K562 (cell line): ENCODE measurements at regions not wholly inside any gene's neighbourhood (a gene's known extent, or its start where the extent isn't known, plus 50 kb on each side); places are given as distances from the start of the nearest gene placed in this dataset.

Source experiments
- ATAC-seq: fragments of 200-7000 bp; cut with Tn5 transposase; 3 replicates; pipeline ENCODE4 v1.9.1; 2020; ENCODE audit warnings: moderate library complexity
- BruUV-seq: library from RNA; stranded (reverse); fragments of 400-500 nt; replicated peaks from 2 replicates; lab custom pipeline; 2021; lab: Mats Ljungman, UMichigan
- CTCF ChIA-PET: fragments of 300-600 bp; formaldehyde crosslinking; extraction: SDS; loops from one replicate; lab custom pipeline; 2021; ENCODE audit warnings: low intra/inter-chr PET ratio; lab: Yijun Ruan, JAX
- POLR2A ChIA-PET: fragments of 300-600, 350-650 bp; sonication (Branson Sonifier 250); formaldehyde crosslinking; extraction: SDS; loops from one replicate; lab custom pipeline; 2021; ENCODE audit warnings: antibody characterized with exemption, inconsistent platforms; lab: Yijun Ruan, JAX
- DNase-seq, 4 experiments: peaks; one replicate each; pipeline versions ENCODE4 v3.0.0 to v3.0.0-alpha.2; 2011 to 2018; ENCODE audit warnings: low spot score in 3 of 4, mixed read lengths in 3 of 4; ENCODE audit errors: extremely low read depth in 1 of 4
- FAIRE-seq: peaks from 2 replicates; lab custom pipeline; 2011; peaks lifted over from hg19 to GRCh38; lab: Jason Lieb, UNC
- H2AFZ ChIP-seq: 2 replicates; pipeline ENCODE4 v1.6.0; 2011; ENCODE audit warnings: low read depth, low read length, control low read depth, inconsistent platforms
- H3K27ac ChIP-seq: fragments of 200-600 bp; 3 replicates; pipeline ENCODE4 v1.8.0; 2011; ENCODE audit warnings: low read depth, mild to moderate bottlenecking, control low read depth, inconsistent platforms, low read length, moderate library complexity, mixed read lengths; ENCODE audit errors: extremely low read depth
- H3K27me3 ChIP-seq, 2 experiments: fragments of 300-600 bp in 1 of 2; 2 replicates in 1 of 2; 3 replicates in 1 of 2; pipeline versions ENCODE4 v1.6.0 to v1.8.0; 2011; ENCODE audit warnings: inconsistent platforms in 2 of 2, low read length in 2 of 2, mild to moderate bottlenecking in 1 of 2, mixed read lengths in 1 of 2, moderate library complexity in 1 of 2; ENCODE audit not compliant: control insufficient read depth in 2 of 2, insufficient read depth in 2 of 2
- H3K36me3 ChIP-seq: fragments of 300-600 bp; 3 replicates; pipeline ENCODE4 v1.8.0; 2011; ENCODE audit warnings: mild to moderate bottlenecking, low read length, inconsistent platforms; ENCODE audit not compliant: control insufficient read depth, insufficient read depth
- H3K4me1 ChIP-seq, 2 experiments: fragments of 200-600 bp in 1 of 2; replicated peaks in 1 of 2; 2 replicates in 1 of 2; 3 replicates in 1 of 2; pipeline versions ENCODE4 v1.5.1 to v1.8.0; 2011; ENCODE audit warnings: inconsistent platforms in 2 of 2, low read length in 2 of 2, mild to moderate bottlenecking in 1 of 2, mixed read lengths in 1 of 2, moderate library complexity in 1 of 2; ENCODE audit not compliant: control insufficient read depth in 2 of 2, insufficient read depth in 2 of 2
- H3K4me2 ChIP-seq: 2 replicates; pipeline ENCODE4 v1.6.1; 2011; ENCODE audit warnings: low read length, control low read depth, inconsistent platforms, mixed read lengths; ENCODE audit not compliant: insufficient read depth
- H3K4me3 ChIP-seq: fragments of 200-600 bp; sonication (generic), shearing (Covaris generic); 2 replicates; pipeline ENCODE4 v1.5.1; 2016; ENCODE audit warnings: control low read depth, inconsistent platforms
- H3K79me2 ChIP-seq: fragments of 200-600 bp; 3 replicates; pipeline ENCODE4 v1.8.0; 2011; ENCODE audit warnings: low read length, inconsistent platforms; ENCODE audit not compliant: control insufficient read depth, insufficient read depth
- H3K9ac ChIP-seq, 2 experiments: 2 replicates each; pipeline versions ENCODE4 v1.6.0 to v1.6.1; 2011; ENCODE audit warnings: low read depth in 2 of 2, low read length in 2 of 2, control low read depth in 1 of 2, inconsistent platforms in 1 of 2, mild to moderate bottlenecking in 1 of 2, mixed read lengths in 1 of 2; ENCODE audit not compliant: insufficient read depth in 1 of 2
- H3K9me1 ChIP-seq: one replicate; pipeline ENCODE4 v1.6.0; 2011; ENCODE audit warnings: inconsistent platforms, mild to moderate bottlenecking, low read length, moderate library complexity; ENCODE audit not compliant: control insufficient read depth, insufficient read depth
- H3K9me3 ChIP-seq: replicated peaks from 2 replicates; pipeline ENCODE4 v1.5.1; 2011; ENCODE audit warnings: low read depth, low read length, inconsistent platforms; ENCODE audit not compliant: control insufficient read depth, insufficient read depth
- H4K20me1 ChIP-seq: replicated peaks from 2 replicates; pipeline ENCODE4 v1.6.1; 2011; ENCODE audit warnings: low read length, inconsistent platforms, mixed read lengths; ENCODE audit not compliant: control insufficient read depth, insufficient read depth
- ARID1B ChIP-seq: fragments of 450-650 bp; IDR thresholded peaks from 2 replicates; pipeline ENCODE4 v1.6.1; 2016; ENCODE audit warnings: antibody characterized with exemption, mild to moderate bottlenecking, inconsistent platforms
- CBFA2T2 ChIP-seq: fragments of 450-650 bp; conservative IDR thresholded peaks from 2 replicates; pipeline ENCODE4 v1.6.1; 2017; ENCODE audit warnings: mild to moderate bottlenecking
- CBFA2T3 ChIP-seq: fragments of 450-650 bp; IDR thresholded peaks from 2 replicates; pipeline ENCODE4 v1.6.1; 2017
- CC2D1A ChIP-seq: fragments of 450-650 bp; IDR thresholded peaks from 2 replicates; pipeline ENCODE4 v1.6.1; 2017; ENCODE audit warnings: mild to moderate bottlenecking
- KLF16 ChIP-seq: IDR thresholded peaks from 2 replicates; pipeline ENCODE4 v1.6.1; 2016; ENCODE audit warnings: antibody characterized with exemption
- NFIC ChIP-seq: fragments of 450-650 bp; IDR thresholded peaks from 2 replicates; pipeline ENCODE4 v1.6.1; 2017; ENCODE audit warnings: mild to moderate bottlenecking, inconsistent platforms
- POLR2AphosphoS5 ChIP-seq: IDR thresholded peaks from 2 replicates; pipeline ENCODE4 v1.6.1; 2011; ENCODE audit warnings: mild to moderate bottlenecking, low read depth, low read length, moderate library complexity; ENCODE audit not compliant: control insufficient read depth, insufficient read depth
- RBM22 ChIP-seq: fragments of 200-400 bp; formaldehyde crosslinking; IDR thresholded peaks from 2 replicates; pipeline ENCODE4 v1.6.1; 2018; ENCODE audit warnings: low read length, low read depth; ENCODE audit not compliant: poor library complexity, severe bottlenecking
- SMAD4 ChIP-seq: fragments of 250-450 bp; sonication (Bioruptor Pico); conservative IDR thresholded peaks from 2 replicates; pipeline ENCODE4 v1.8.0; 2021; ENCODE audit warnings: inconsistent platforms, mild to moderate bottlenecking, moderate library complexity
- SOX6 ChIP-seq: fragments of 450-650 bp; IDR thresholded peaks from 2 replicates; pipeline ENCODE4 v1.6.1; 2014; ENCODE audit warnings: mild to moderate bottlenecking
- TCF3 ChIP-seq: sonication (generic); formaldehyde crosslinking; IDR thresholded peaks from 2 replicates; pipeline ENCODE4 v1.4.0; 2020; ENCODE audit warnings: mild to moderate bottlenecking, missing genetic modification reagents
- TEAD4 ChIP-seq, 2 experiments: sonication (generic) in 1 of 2; formaldehyde crosslinking in 1 of 2; IDR thresholded peaks; 2 replicates each; pipeline versions ENCODE4 v1.6.1 to v1.8.0; 2012 to 2022; ENCODE audit warnings: borderline replicate concordance in 1 of 2, inconsistent platforms in 1 of 2, low read length in 1 of 2, mild to moderate bottlenecking in 1 of 2, missing genetic modification reagents in 1 of 2
- ZNF311 ChIP-seq: fragments of 250-450 bp; sonication (Bioruptor Pico); IDR thresholded peaks from 2 replicates; pipeline ENCODE4 v1.4.0; 2020; ENCODE audit warnings: mild to moderate bottlenecking, moderate library complexity
- WGBS: fragments of 100-300 bp; shearing (Covaris generic); methylation state at CpG from one replicate; pipeline ENCODE4 v1.1.6; 2016; ENCODE audit warnings: low coverage, mixed read lengths; ENCODE audit not compliant: insufficient coverage; ENCODE audit errors: missing lambda C conversion rate; 5-methylcytosine and 5-hydroxymethylcytosine counted together
- in situ Hi-C: fragments of 300-500 bp; cut with MboI; formaldehyde crosslinking; loops from 4 replicates; pipeline ENCODE4 v1.15.0; 2018; ENCODE audit warnings: inconsistent platforms, mixed read lengths
- intact Hi-C: fragments of 100-400 bp; cut with micrococcal nuclease; formaldehyde crosslinking; loops from 2 replicates; pipeline ENCODE4 v1.14.2; 2022
- TF ChIP-seq, protein P1 (sequence below): fragments of 250-450 bp; sonication (Bioruptor Pico); IDR thresholded peaks from 2 replicates; pipeline ENCODE4 v1.4.0; 2020; ENCODE audit warnings: mild to moderate bottlenecking
- TF ChIP-seq, protein P2 (sequence below): fragments of 200-800 bp; sonication (Bioruptor generic); IDR thresholded peaks from 2 replicates; pipeline ENCODE4 v1.6.1; 2017; ENCODE audit warnings: missing genetic modification characterization, missing compliant biosample characterization

- DNase-seq = no peak
- Histone ChIP-seq H3K9ac (no peak overlapping the region), H4K20me1 (no peaks in the 10 kb centered on the region), H3K4me1 (no peaks in the 10 kb centered on the region), H3K36me3 (no peaks in the 10 kb centered on the region), H3K9me1 (no peaks in the 10 kb centered on the region), H3K27me3 (no peaks in the 10 kb centered on the region), H3K9me3 (no peaks in the 10 kb centered on the region), H3K4me3 (no peak overlapping the region), H3K79me2 (no peaks in the 10 kb centered on the region), H2AFZ (no peak overlapping the region), H3K27ac (no peak overlapping the region), H3K4me2 (no peak overlapping the region)
- ATAC-seq = no peak
- TF ChIP-seq, protein P1, sequence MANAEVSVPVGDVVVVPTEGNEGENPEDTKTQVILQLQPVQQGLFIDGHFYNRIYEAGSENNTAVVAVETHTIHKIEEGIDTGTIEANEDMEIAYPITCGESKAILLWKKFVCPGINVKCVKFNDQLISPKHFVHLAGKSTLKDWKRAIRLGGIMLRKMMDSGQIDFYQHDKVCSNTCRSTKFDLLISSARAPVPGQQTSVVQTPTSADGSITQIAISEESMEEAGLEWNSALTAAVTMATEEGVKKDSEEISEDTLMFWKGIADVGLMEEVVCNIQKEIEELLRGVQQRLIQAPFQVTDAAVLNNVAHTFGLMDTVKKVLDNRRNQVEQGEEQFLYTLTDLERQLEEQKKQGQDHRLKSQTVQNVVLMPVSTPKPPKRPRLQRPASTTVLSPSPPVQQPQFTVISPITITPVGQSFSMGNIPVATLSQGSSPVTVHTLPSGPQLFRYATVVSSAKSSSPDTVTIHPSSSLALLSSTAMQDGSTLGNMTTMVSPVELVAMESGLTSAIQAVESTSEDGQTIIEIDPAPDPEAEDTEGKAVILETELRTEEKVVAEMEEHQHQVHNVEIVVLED = no peak
- no peak for FAIRE-seq
- intact Hi-C loops (no loop called here), in situ Hi-C loops (no loop called here)
- BruUV-seq = no TSS peak
- ChIA-PET POLR2A (interaction anchor here (0.6 kb wide), 1 partner anchor 46 kb away, joined by 3 read pairs; no protein-coding TSS in a partner anchor), CTCF (no interaction called here)
- WGBS = 4% methylated on average over 4 of the region's 4 CpGs
Observed at GRCh38 chr5:100424787-100425186, 110.4 kb upstream of the FAM174A start.

DNA sequence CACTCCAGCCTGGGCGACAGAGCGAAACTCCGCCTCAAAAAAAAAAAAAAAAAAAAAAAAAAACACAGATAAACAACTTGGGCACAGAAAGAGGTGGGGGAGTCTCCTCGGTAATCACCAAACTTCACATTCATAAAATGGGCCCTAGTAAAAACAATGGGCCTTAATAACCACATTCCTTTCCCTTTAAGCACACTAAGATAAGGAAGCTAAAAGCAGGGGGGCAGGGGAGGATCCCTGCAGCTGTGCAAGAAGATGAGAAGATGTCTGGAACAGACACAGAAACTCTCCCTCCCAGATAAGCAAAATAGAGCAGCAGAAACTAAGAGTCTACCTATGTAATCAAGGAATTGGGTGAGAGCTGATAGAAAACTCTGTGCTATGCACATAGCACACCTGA is 111.2 kb upstream of the FAM174A start:
- H2AFZ ChIP-seq = no peak overlapping the region
- intact Hi-C loops (no loop called here), in situ Hi-C loops (no loop called here)
- H3K4me3 ChIP-seq = no peak overlapping the region
- no peak overlapping the region for H3K9ac ChIP-seq
- no peak overlapping the region for H3K4me2 ChIP-seq
- POLR2A ChIA-PET = interaction anchor here (0.6 to 1.0 kb wide), 2 partner anchors 45 to 610 kb away, joined by 3 read pairs; no protein-coding TSS in a partner anchor
- H3K36me3 ChIP-seq = no peaks in the 10 kb centered on the region
- H3K9me3 ChIP-seq = no peaks in the 10 kb centered on the region
- no peaks in the 10 kb centered on the region for H3K4me1 ChIP-seq
- WGBS = 0% methylated on average over 1 of the region's 4 CpGs
- CTCF ChIA-PET = no interaction called here
- no peaks in the 10 kb centered on the region for H3K27me3 ChIP-seq
- no peaks in the 10 kb centered on the region for H3K79me2 ChIP-seq
- ATAC-seq = no peak
- no peak for FAIRE-seq
- DNase-seq = peak; percentile 8 to 35 (median 9)
- no peak overlapping the region for H3K27ac ChIP-seq
- BruUV-seq = no TSS peak
- H4K20me1 ChIP-seq = no peaks in the 10 kb centered on the region
- no peaks in the 10 kb centered on the region for H3K9me1 ChIP-seq
- TF ChIP-seq POLR2AphosphoS5 = 0 out of 2 replicates have a peak, but pooled peaks have one; percentile 17
- no peak for TF ChIP-seq RBM22
- TF ChIP-seq CBFA2T2 = peak; percentile 82
- peak; percentile 88 for TF ChIP-seq CBFA2T3
- TF ChIP-seq, protein P2, sequence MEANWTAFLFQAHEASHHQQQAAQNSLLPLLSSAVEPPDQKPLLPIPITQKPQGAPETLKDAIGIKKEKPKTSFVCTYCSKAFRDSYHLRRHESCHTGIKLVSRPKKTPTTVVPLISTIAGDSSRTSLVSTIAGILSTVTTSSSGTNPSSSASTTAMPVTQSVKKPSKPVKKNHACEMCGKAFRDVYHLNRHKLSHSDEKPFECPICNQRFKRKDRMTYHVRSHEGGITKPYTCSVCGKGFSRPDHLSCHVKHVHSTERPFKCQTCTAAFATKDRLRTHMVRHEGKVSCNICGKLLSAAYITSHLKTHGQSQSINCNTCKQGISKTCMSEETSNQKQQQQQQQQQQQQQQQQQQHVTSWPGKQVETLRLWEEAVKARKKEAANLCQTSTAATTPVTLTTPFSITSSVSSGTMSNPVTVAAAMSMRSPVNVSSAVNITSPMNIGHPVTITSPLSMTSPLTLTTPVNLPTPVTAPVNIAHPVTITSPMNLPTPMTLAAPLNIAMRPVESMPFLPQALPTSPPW (CRISPR knock-in tag) = peak; percentile 89
- peak; percentile 48 for TF ChIP-seq TCF3 (CRISPR knock-in tag)
- 0 out of 2 replicates have a peak, but pooled peaks have one; percentile 17 for TF ChIP-seq KLF16
- TF ChIP-seq SMAD4 (CRISPR knock-in tag) = peak; percentile 67
- TF ChIP-seq ZNF311 (CRISPR knock-in tag) = 0 out of 2 replicates have a peak, but pooled peaks have one; percentile 69
- peak; percentile 60 for TF ChIP-seq TEAD4 (IDR thresholded peaks at IDR 0.05; ENCODE audit: low read length)
- TF ChIP-seq TEAD4 (CRISPR knock-in tag; IDR thresholded peaks at IDR 0.05; ENCODE audit: borderline replicate concordance) = no peak
- no peak for TF ChIP-seq CC2D1A
- peak; percentile 54 for TF ChIP-seq ARID1B
- peak; percentile 56 for TF ChIP-seq NFIC
- peak; percentile 82 for TF ChIP-seq SOX6
